Astrocyte (in vitro differentiated cells and primary cell): ENCODE measurements at regions not wholly inside any gene's neighbourhood (a gene's known extent, or its start where the extent isn't known, plus 50 kb on each side); places are given as distances from the start of the nearest gene placed in this dataset.

Experiments used
- EZH2 ChIP-seq: IDR thresholded peaks from 2 replicates; pipeline ENCODE4 v1.6.1; 2012; ENCODE audit warnings: mild to moderate bottlenecking, low read length, inconsistent platforms; ENCODE audit not compliant: insufficient read depth
- TF ChIP-seq, protein P1 (sequence below): IDR thresholded peaks from 2 replicates; pipeline ENCODE4 v1.5.1; 2011; ENCODE audit warnings: low read depth, mild to moderate bottlenecking, inconsistent platforms, low read length, moderate library complexity; ENCODE audit not compliant: insufficient read depth

- TF ChIP-seq, protein P1, sequence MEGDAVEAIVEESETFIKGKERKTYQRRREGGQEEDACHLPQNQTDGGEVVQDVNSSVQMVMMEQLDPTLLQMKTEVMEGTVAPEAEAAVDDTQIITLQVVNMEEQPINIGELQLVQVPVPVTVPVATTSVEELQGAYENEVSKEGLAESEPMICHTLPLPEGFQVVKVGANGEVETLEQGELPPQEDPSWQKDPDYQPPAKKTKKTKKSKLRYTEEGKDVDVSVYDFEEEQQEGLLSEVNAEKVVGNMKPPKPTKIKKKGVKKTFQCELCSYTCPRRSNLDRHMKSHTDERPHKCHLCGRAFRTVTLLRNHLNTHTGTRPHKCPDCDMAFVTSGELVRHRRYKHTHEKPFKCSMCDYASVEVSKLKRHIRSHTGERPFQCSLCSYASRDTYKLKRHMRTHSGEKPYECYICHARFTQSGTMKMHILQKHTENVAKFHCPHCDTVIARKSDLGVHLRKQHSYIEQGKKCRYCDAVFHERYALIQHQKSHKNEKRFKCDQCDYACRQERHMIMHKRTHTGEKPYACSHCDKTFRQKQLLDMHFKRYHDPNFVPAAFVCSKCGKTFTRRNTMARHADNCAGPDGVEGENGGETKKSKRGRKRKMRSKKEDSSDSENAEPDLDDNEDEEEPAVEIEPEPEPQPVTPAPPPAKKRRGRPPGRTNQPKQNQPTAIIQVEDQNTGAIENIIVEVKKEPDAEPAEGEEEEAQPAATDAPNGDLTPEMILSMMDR: no peak
- TF ChIP-seq EZH2: no peak
These were observed 236.7 kb downstream of the MYCN start for GRCh38 chr2:16176971-16177480.
